Coronary artery (tissue), 2 donors: ENCODE measurements at regions not wholly inside any gene's neighbourhood (a gene's known extent, or its start where the extent isn't known, plus 50 kb on each side); places are given as distances from the start of the nearest gene placed in this dataset.
A peak's percentile ranks its signal among the peaks of the same experiment; 100 is the strongest.

ENCODE experiments used
- DNase-seq: peaks from one replicate; pipeline ENCODE4 v3.0.0-alpha.2; 2017; ENCODE audit warnings: low spot score
- H3K27ac ChIP-seq, 2 donors: fragments of 200-600 bp; sonication (generic); one replicate each; pipeline ENCODE4 v1.5.1; 2016 to 2019
- H3K4me3 ChIP-seq: fragments of 200-600 bp; sonication (generic); 2 replicates; pipeline ENCODE4 v1.5.1; 2016; ENCODE audit warnings: mild to moderate bottlenecking, moderate library complexity
- TF ChIP-seq, protein P1 (sequence below): fragments of 200-600 bp; sonication (generic); IDR thresholded peaks from one replicate; pipeline ENCODE4 v1.5.1; 2019; ENCODE audit warnings: antibody characterized with exemption

DNA sequence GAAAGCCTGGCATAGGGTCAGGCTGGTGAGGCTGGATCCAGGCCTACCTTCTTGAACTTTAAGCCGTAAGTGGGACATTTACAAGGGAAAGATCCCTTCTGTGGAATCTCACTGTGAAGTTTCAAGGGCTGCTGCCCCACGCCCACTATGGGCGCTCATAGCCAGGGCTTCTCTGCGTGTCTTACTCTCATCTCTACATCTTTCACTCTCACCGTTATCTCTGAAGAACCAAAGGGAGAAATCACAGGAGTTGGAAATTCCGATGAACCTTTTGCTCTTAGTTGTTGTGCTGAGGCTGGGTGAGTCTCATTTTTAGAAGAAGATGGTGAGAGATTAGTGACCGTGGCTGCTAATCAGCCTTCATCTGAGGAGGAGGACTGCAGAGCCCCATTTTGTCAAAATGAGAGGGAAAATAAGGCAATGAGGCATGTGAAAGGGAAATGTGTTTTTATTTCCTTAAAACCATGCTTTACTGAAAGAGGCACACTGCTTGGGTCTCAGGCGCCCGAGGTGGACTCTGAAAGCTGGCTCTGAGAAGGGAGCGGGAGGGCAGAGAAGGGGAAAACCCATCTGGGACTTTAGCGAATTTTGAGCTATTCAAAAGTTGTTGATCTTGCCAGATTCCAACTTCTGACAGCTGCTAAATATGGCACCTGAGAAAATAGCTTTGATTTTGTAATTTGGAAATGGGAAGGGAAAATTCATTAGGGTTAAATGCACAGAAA is 301.5 kb downstream of the CLIC5 start:
- no peak for DNase-seq
- TF ChIP-seq, protein P1, sequence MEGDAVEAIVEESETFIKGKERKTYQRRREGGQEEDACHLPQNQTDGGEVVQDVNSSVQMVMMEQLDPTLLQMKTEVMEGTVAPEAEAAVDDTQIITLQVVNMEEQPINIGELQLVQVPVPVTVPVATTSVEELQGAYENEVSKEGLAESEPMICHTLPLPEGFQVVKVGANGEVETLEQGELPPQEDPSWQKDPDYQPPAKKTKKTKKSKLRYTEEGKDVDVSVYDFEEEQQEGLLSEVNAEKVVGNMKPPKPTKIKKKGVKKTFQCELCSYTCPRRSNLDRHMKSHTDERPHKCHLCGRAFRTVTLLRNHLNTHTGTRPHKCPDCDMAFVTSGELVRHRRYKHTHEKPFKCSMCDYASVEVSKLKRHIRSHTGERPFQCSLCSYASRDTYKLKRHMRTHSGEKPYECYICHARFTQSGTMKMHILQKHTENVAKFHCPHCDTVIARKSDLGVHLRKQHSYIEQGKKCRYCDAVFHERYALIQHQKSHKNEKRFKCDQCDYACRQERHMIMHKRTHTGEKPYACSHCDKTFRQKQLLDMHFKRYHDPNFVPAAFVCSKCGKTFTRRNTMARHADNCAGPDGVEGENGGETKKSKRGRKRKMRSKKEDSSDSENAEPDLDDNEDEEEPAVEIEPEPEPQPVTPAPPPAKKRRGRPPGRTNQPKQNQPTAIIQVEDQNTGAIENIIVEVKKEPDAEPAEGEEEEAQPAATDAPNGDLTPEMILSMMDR: no peak
- H3K4me3 ChIP-seq: peak overlapping the region; percentile 4
- no peak overlapping the region for H3K27ac ChIP-seq
